Panc1 (cell line): ENCODE measurements at regions not wholly inside any gene's neighbourhood (a gene's known extent, or its start where the extent isn't known, plus 50 kb on each side); places are given as distances from the start of the nearest gene placed in this dataset.

Experiments
- ATAC-seq: fragments of 200-7000 bp; cut with Tn5 transposase; 2 replicates; pipeline ENCODE4 v1.9.1; 2020; ENCODE audit warnings: mild to moderate bottlenecking, moderate library complexity
- BruUV-seq: library from RNA; stranded (reverse); fragments of 400-500 nt; replicated peaks from 2 replicates; lab custom pipeline; 2021; lab: Mats Ljungman, UMichigan
- CTCF ChIA-PET: fragments of 300-600 bp; sonication (Branson Sonifier 250); formaldehyde crosslinking; loops from one replicate; lab custom pipeline; 2022; ENCODE audit warnings: antibody characterized with exemption; lab: Charles Lee
- POLR2A ChIA-PET: fragments of 300-600 bp; sonication (Branson Sonifier 250); formaldehyde crosslinking; loops from one replicate; lab custom pipeline; 2022; ENCODE audit warnings: antibody characterized with exemption; lab: Charles Lee
- DNase-seq: peaks from one replicate; pipeline ENCODE4 v3.0.0-alpha.2; 2010; ENCODE audit warnings: low read depth, low spot score
- H3K27ac ChIP-seq: 2 replicates; pipeline ENCODE4 v1.5.1; 2011; ENCODE audit warnings: mild to moderate bottlenecking, low read length, inconsistent platforms
- H3K27me3 ChIP-seq: fragments of 200-500 bp; sonication (Bioruptor generic); 2 replicates; pipeline ENCODE4 v1.6.0; 2014; ENCODE audit warnings: low read length, inconsistent platforms; ENCODE audit not compliant: control insufficient read depth, insufficient read depth
- H3K36me3 ChIP-seq: fragments of 200-500 bp; sonication (Bioruptor generic); 2 replicates; pipeline ENCODE4 v1.5.1; 2014; ENCODE audit warnings: inconsistent platforms, mild to moderate bottlenecking, low read length, moderate library complexity; ENCODE audit not compliant: control insufficient read depth, insufficient read depth
- H3K4me1 ChIP-seq: 2 replicates; pipeline ENCODE4 v1.5.1; 2011; ENCODE audit warnings: inconsistent platforms, mild to moderate bottlenecking, low read length, moderate library complexity; ENCODE audit not compliant: control insufficient read depth, insufficient read depth
- H3K4me3 ChIP-seq, 2 experiments: 2 replicates each; pipeline ENCODE4 v1.5.1; 2011 to 2012; ENCODE audit warnings: low read depth in 2 of 2, low read length in 2 of 2, mild to moderate bottlenecking in 2 of 2, inconsistent platforms in 1 of 2, moderate library complexity in 1 of 2
- H3K9me3 ChIP-seq: fragments of 200-500 bp; sonication (Bioruptor generic); 2 replicates; pipeline ENCODE4 v1.5.1; 2014; ENCODE audit warnings: low read depth, mild to moderate bottlenecking, inconsistent platforms, low read length, moderate library complexity; ENCODE audit not compliant: control insufficient read depth, insufficient read depth
- CTCF ChIP-seq: fragments of 450-650 bp; IDR thresholded peaks from 2 replicates; pipeline ENCODE4 v1.5.1; 2017; ENCODE audit warnings: mild to moderate bottlenecking
- POLR2AphosphoS5 ChIP-seq: IDR thresholded peaks from 2 replicates; pipeline ENCODE4 v1.6.1; 2012; ENCODE audit warnings: mild to moderate bottlenecking, low read depth, low read length, moderate library complexity
- REST ChIP-seq, 2 experiments: IDR thresholded peaks; 2 replicates each; pipeline ENCODE4 v1.6.1; 2011 to 2012; ENCODE audit warnings: low read depth in 2 of 2, control low read depth in 1 of 2, low read length in 1 of 2, mild to moderate bottlenecking in 1 of 2, moderate library complexity in 1 of 2; ENCODE audit not compliant: insufficient read depth in 1 of 2
- SIN3A ChIP-seq: IDR thresholded peaks from 2 replicates; pipeline ENCODE4 v1.6.1; 2012; ENCODE audit warnings: low read depth, mild to moderate bottlenecking, low read length, moderate library complexity, borderline replicate concordance; ENCODE audit not compliant: insufficient read depth
- TCF7L2 ChIP-seq: IDR thresholded peaks from 2 replicates; pipeline ENCODE4 v1.6.1; 2011; ENCODE audit warnings: mild to moderate bottlenecking, low read depth, low read length, inconsistent platforms
- in situ Hi-C: cut with HindIII; loops from 2 replicates; pipeline ENCODE4 v1.10.0; 2016; ENCODE audit warnings: low sequenced_read_pairs, low pct_unique_long_range_greater_than_20kb
- intact Hi-C: fragments of 100-400 bp; cut with micrococcal nuclease; formaldehyde crosslinking; loops from one replicate; pipeline ENCODE4 v1.10.0; 2022; ENCODE audit not compliant: unreplicated experiment

GRCh38 chr1:237983496-237983895 lies 92.8 kb upstream of the ZP4 start:
- intact Hi-C loops (no loop called here), in situ Hi-C loops (no loop called here)
- Histone ChIP-seq H3K4me1 (no peaks in the 10 kb centered on the region), H3K9me3 (no peaks in the 10 kb centered on the region), H3K27me3 (no peaks in the 10 kb centered on the region), H3K27ac (no peak overlapping the region), H3K36me3 (no peaks in the 10 kb centered on the region), H3K4me3 (no peak overlapping the region)
- ChIA-PET CTCF (no interaction called here), POLR2A (no interaction called here)
- TF ChIP-seq SIN3A (no peak), TCF7L2 (no peak), POLR2AphosphoS5 (no peak), REST (IDR thresholded peaks at IDR 0.05; ENCODE audit: insufficient read depth in 1 of 2, low read depth in 2 of 2, low read length in 1 of 2) (no peak), CTCF (no peak)
- no peak for DNase-seq
- no TSS peak for BruUV-seq
- no peak for ATAC-seq

DNA sequence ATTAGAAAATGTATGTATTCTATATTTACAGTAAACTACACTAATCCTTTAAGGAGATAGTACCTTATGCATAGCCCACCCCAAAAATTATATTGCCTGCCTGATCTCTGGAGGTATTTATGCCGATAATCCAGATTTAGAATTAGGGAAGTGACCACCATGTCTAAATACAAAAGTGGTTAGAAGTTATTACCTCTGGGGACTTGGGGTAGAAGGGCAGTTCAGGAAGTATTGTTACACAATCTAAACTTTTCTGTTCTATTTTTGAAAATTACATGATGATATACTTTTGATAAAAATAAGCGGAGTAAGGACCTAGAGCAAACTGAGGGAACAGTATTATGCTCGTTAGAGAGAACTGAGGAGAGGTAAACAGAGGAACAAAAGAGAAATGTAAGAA lies 90.5 kb upstream of the ZP4 start:
- Histone ChIP-seq H3K36me3 (no peaks in the 10 kb centered on the region), H3K4me1 (no peaks in the 10 kb centered on the region), H3K4me3 (no peak overlapping the region), H3K9me3 (no peaks in the 10 kb centered on the region), H3K27ac (no peak overlapping the region), H3K27me3 (no peaks in the 10 kb centered on the region)
- ChIA-PET CTCF (no interaction called here), POLR2A (no interaction called here)
- TF ChIP-seq CTCF (no peak), POLR2AphosphoS5 (no peak), REST (IDR thresholded peaks at IDR 0.05; ENCODE audit: insufficient read depth in 1 of 2, low read depth in 2 of 2, low read length in 1 of 2) (no peak), TCF7L2 (no peak), SIN3A (no peak)
- no TSS peak for BruUV-seq
- ATAC-seq (no peak), DNase-seq (no peak)
- in situ Hi-C loops (no loop called here), intact Hi-C loops (no loop called here)
